CD4-positive, alpha-beta T cell treated with Interleukin-2 at 100 ng/mL for 4 hours (primary cell): ENCODE measurements at regions not wholly inside any gene's neighbourhood (a gene's known extent, or its start where the extent isn't known, plus 50 kb on each side); places are given as distances from the start of the nearest gene placed in this dataset.
"Not testable (repeated sequence)": the region's sequence is repeated elsewhere in the genome, so short reads cannot be mapped to it uniquely, and the experiment has no call there.

Experiments used
- DNase-seq: peaks from one replicate; pipeline ENCODE4 v3.0.0-alpha.2; 2020; ENCODE audit warnings: low spot score

GRCh38 chrX:129084291-129084690 lies 439.0 kb downstream of the SMARCA1 start:
- not testable (repeated sequence) for DNase-seq

DNA sequence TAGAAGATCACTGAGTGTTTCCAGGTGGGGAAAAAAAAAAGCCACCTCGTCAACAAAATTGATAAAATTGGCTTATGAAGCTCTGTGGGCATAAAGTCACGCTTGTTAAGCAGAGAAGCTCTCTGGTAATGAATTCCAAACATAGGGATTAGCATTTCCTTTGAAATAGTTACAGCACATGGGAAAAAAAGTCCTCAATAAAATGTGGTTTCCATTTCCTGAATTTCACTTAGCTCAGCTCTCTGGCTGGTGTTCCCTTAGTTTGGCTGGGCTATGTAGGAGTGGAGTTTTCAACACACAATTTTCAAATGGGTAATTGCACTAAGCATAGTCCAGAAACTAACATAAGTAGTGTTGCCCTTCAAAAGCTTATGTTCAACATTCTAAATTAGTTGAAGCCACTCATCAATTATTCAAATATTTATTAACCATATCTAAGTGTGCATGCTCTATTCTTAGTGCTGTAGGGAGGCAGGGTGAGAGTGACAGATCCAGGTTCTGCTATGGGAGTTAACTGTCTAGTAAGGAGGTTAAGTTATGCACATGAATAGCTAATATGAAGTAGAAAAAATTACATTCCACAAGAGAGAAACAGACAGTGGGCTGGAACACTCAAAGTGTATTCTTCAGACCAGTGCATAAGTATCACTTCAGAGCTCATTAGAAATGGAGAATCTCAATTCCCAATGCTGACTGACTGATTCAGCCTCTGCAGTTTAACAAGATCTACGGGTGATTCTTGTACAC lies 445.7 kb downstream of the SMARCA1 start:
- no peak for DNase-seq

- no peak for DNase-seq
Measured at GRCh38 chrX:129071390-129071789, 451.9 kb downstream of the SMARCA1 start.

DNA sequence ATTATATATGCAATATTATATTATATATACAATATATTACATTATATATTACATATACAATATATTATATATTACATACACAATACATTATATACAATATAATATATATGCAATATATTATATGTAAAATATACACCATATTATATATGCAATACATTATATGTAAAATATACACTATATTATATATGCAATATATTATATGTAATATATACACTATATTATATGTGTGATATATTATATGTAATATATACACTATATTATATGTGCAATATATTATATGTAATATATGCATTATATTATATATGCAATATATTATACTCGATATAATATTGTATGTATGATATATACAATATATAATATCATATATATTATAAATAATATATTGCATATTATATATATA lies 457.4 kb downstream of the SMARCA1 start:
- DNase-seq = no peak

- no peak for DNase-seq
Measured at GRCh38 chrX:129058405-129058804, 464.9 kb downstream of the SMARCA1 start.

- DNase-seq = no peak
Measured at GRCh38 chrX:129043138-129043537, 480.2 kb downstream of the SMARCA1 start.

DNA sequence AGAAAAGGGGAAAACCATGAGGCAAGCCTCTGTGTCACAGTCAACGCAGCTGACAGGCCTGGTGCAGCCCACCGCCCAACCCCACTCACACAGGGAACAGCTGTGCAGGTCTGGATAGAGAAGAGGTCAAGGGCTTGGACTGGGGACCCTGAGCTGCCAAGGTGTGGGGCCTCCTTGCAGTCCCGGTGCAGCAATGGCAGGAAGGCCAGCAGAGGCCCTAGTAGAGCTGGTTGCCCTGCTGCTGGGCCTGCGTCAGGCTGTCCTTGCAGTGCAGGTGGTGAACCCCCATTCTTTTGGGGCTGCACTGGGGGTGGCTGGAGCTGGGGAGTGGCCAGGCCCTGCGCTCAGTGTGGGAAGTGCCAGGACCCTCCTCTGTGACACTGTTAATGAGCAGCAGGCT lies 482.0 kb downstream of the SMARCA1 start:
- DNase-seq = no peak

GRCh38 chrX:129040124-129040523 lies 483.2 kb downstream of the SMARCA1 start:
- DNase-seq = no peak

- DNase-seq = no peak
Measured at GRCh38 chrX:129039176-129039575, 484.1 kb downstream of the SMARCA1 start.

DNA sequence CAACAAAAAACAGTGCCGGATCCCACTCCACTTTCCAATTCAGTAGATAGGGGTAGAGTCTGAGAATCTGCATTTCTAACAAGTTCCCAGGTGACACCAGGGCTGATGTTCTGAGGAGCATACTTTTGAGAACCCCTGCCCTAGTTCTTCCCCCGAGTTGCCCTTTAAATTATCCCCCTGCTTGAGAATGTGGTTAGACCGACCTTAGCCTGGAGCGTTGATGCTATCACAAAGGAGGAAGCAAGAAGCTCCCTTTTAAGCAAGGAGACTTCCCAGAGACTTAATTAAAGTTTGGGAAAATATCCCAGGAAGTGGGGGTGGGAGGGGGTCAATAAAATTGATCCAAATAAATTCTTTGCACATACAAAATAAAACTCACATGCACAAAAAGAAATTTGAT lies 485.9 kb downstream of the SMARCA1 start:
- no peak for DNase-seq

- no peak for DNase-seq
Measured at GRCh38 chrX:129035180-129035579, 488.1 kb downstream of the SMARCA1 start.

DNA sequence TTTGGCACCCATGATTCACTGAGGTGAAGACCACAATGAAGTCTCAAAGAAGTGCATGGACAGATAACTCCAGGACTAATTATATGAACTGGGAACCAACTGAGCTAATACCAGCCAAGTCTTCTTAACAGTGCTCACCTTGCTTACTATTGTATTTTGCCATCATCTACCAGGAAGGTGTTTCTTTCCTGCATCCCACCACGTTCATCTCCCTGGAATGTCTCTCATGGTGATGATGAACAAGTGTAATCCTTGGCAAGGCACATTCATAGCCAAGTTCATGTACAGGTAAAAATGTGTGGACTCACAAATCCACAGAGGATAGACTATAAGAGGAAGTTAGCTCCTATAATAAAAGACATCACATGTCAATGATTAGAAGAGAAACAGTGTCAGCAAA lies 489.1 kb downstream of the SMARCA1 start:
- DNase-seq = no peak

GRCh38 chrX:129026202-129026601 lies 497.1 kb downstream of the SMARCA1 start:
- no peak for DNase-seq

- DNase-seq = no peak
Measured at GRCh38 chrX:129025376-129025775, 497.9 kb downstream of the SMARCA1 start.

DNA sequence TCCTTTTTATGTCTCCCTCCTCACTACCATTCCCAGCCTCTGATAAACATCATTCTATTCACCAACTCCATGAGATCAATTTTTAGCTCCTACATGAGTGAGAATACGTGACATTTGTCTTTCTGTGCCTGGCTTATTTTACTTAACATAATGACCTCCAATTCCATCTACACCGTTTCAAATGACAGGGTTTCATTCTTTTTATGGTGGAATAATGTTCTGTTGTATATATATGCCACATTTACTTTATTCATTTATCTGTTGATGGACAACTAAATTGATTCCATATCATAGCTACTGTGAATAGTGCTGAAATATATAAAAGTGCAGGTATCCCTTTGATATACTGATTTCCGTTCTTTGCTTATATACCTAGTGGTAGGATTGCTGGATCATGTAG lies 503.9 kb downstream of the SMARCA1 start:
- no peak for DNase-seq

DNA sequence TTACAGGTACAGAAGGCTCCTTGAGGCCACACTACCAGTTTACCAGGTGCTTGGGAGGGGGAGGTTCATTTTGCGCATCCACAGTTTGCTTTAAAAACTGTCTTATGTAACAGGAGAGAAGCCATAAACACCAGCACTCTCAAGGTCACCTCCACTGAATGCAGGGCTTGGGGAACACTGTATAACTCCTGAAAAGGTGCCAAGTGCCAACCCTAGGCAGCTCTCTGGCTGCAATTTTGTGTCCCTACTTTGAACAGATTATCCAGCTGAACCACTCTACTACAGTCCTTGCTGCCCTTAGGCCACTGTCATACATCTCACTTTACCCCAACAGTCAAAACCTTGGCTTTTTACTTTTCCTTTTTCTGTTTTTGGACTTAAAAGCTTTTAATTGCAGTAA lies 507.9 kb downstream of the SMARCA1 start:
- no peak for DNase-seq

DNA sequence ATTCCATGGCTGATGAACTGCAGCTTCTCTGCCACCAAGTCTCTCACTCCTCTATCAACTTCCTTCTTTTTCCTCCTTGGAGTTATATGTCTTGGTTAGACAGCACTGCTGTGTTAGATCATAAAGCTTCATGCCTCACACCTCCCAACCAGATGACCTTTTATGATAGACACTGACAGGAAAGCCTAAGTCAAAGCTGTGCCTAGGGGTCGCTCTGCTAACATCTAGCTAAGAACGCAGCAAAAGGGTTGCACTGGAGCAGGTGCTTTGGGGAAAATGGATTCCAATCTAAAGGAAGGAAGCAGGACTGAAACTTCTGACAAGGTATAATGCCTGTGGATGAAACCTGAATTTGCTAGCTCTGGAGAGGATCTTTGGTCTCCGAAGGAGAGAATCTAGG lies 509.7 kb downstream of the SMARCA1 start:
- no peak for DNase-seq

GRCh38 chrX:129007631-129008030 lies 515.7 kb downstream of the SMARCA1 start:
- no peak for DNase-seq

DNA sequence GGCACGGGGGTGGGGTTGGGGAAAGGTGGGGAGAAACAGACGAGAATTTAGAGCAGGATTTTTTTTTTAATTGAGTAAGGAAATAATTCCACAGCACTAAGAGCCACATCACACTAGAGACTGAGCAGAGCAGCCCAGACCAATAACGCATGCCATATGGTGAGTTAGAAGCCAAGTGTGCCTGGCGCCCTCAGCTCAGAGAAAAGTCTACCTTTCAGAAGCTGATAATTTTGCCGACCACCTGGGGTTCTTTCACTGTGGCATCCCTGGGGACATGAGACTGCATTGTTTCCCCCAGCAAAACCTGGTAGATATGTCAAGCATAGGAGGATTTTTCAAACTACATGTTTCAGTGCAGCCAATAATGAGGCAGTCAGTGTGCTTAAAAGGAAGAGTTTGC lies 516.8 kb downstream of the SMARCA1 start:
- no peak for DNase-seq

DNA sequence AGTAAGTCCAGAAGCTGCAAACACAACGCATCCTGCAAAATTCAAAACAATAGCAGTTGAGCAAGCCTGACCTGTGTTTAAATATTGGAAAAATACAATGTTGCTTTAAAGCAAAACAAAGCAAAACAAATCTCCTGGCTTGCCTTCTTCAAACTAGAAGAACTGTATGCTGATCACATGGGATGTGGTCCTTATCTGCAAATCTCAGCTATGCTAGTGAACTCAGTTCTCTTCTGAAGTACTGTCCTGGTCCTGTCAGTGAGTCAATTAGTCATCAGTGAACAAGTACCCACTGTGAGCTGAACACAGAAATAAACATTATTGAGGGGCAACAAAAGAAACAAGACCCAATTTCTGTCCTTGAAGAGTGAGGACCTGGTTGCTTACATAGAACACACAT lies 522.5 kb downstream of the SMARCA1 start:
- no peak for DNase-seq

DNA sequence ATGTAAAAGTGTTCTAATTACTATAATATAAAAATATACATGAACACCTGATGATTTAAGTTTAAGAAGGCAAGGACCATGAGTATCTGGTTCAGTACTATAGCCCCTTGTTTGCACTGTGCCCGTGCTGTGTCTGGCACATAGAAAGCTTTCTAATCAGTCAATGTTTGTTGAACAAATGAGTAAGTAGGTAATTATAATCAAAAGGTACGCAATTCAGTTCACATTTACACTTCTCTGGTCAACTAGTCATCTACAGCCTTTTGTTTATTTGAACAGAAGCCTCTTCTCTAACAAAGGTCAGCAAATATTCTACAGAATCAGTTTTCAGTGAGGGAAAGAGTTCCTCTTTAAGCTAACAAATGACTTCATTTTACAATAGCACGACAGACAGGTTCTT lies 523.3 kb downstream of the SMARCA1 start:
- DNase-seq = no peak

DNA sequence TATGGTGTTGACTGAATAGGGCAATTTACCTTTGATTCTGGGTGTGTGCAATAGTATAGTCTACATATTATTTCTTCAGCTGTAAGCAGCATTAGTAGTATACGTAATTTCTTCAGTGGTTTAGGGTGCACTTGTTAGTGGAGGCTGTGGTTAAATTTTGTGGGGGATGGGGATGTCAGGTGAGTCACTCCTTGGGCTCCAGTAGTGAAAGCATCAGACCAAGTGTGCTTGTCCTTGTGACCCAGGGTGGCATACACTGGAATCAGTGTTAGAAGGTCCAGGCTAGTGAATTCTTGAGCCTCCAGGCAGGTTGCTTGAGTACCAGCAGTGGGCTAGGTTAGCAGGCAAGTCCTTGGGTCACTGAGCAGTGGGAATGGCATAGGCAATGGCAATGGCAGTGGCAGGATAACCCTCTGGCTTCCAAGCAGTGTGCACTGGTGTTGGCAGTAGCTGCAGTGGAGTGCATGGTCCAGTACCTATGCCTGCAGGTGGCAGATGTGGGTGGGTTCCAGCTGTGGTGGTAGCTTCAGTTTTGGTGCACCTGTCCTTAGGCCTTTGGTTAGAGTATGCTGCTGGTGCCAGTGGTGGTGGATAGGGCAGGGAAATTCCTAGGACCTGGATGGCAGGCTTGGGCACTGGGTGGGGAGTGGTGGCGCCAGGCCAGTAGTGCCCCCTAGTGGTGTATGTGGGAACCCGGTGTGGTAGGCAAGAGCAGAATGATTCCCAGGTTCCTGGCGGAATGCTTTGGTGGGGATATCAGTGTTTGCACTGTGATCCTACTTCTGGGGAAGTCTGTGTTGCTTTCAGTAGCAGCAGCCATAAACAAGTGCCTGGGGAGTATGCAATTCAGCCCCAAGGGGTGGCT lies 531.0 kb downstream of the SMARCA1 start:
- DNase-seq = no peak

- no peak for DNase-seq
Measured at GRCh38 chrX:128975745-128976144, 547.5 kb downstream of the SMARCA1 start.

GRCh38 chrX:128973033-128973432 lies 550.3 kb downstream of the SMARCA1 start:
- DNase-seq = no peak
